Right atrium auricular region (tissue), 2 donors: ENCODE measurements at regions not wholly inside any gene's neighbourhood (a gene's known extent, or its start where the extent isn't known, plus 50 kb on each side); places are given as distances from the start of the nearest gene placed in this dataset.
A peak's percentile ranks its signal among the peaks of the same experiment; 100 is the strongest.

Source experiments
- DNase-seq: peaks from one replicate; pipeline ENCODE4 v3.0.0-alpha.2; 2019; ENCODE audit warnings: low spot score
- H3K27ac ChIP-seq, 2 donors: fragments of 200-600 bp; sonication (generic); 1 replicate in 1 of 2; 2 replicates in 1 of 2; pipeline ENCODE4 v1.5.1; 2016 to 2019
- H3K27me3 ChIP-seq, 2 donors: fragments of 200-600 bp; sonication (generic); one replicate each; pipeline versions ENCODE4 v1.5.1 to v1.6.0; 2017 to 2019
- H3K36me3 ChIP-seq: fragments of 200-600 bp; sonication (generic); one replicate; pipeline ENCODE4 v1.5.1; 2016
- H3K4me1 ChIP-seq, 2 donors: fragments of 200-600 bp; sonication (generic); one replicate each; pipeline versions ENCODE4 v1.5.1 to v1.6.0; 2017 to 2019
- H3K4me3 ChIP-seq, 2 donors: fragments of 200-600 bp; sonication (generic); 1 replicate in 1 of 2; 2 replicates in 1 of 2; pipeline ENCODE4 v1.5.1; 2017 to 2019; ENCODE audit warnings: mild to moderate bottlenecking in 1 of 2, moderate library complexity in 1 of 2
- H3K9me3 ChIP-seq, 2 donors: fragments of 200-600 bp; sonication (generic); one replicate each; pipeline ENCODE4 v1.5.1; 2019
- CTCF ChIP-seq, 2 donors: fragments of 200-600 bp; sonication (generic); IDR thresholded peaks; one replicate each; pipeline ENCODE4 v1.5.1; 2019; ENCODE audit warnings: antibody characterized with exemption in 2 of 2

GRCh38 chr5:82863266-82863665 is 213.9 kb downstream of the TMEM167A start:
- DNase-seq = peak; percentile 62
- Histone ChIP-seq H3K36me3 (no peaks in the 10 kb centered on the region), H3K4me1 (peaks cover 0 to 8% of the 10 kb centered on the region in 2 donors), H3K9me3 (no peaks in the 10 kb centered on the region), H3K27me3 (no peaks in the 10 kb centered on the region), H3K27ac (no peak overlapping the region), H3K4me3 (no peak overlapping the region)
- TF ChIP-seq CTCF (IDR thresholded peaks at IDR 0.05) = no peak

- H3K9me3 ChIP-seq = no peaks in the 10 kb centered on the region
- H3K27me3 ChIP-seq = no peaks in the 10 kb centered on the region
- H3K36me3 ChIP-seq = no peaks in the 10 kb centered on the region
- no peak for DNase-seq
- no peak for TF ChIP-seq CTCF (IDR thresholded peaks at IDR 0.05)
- peaks cover 0 to 8% of the 10 kb centered on the region in 2 donors for H3K4me1 ChIP-seq
- H3K27ac ChIP-seq = no peak overlapping the region
- H3K4me3 ChIP-seq = no peak overlapping the region
These were observed 214.5 kb downstream of the TMEM167A start for GRCh38 chr5:82862711-82863110.

GRCh38 chr5:82862261-82862660 is 214.9 kb downstream of the TMEM167A start:
- peaks cover 0 to 8% of the 10 kb centered on the region in 2 donors for H3K4me1 ChIP-seq

GRCh38 chr5:82861701-82862100 is 215.5 kb downstream of the TMEM167A start:
- Histone ChIP-seq H3K27me3 (no peaks in the 10 kb centered on the region), H3K27ac (no peak overlapping the region), H3K9me3 (no peaks in the 10 kb centered on the region), H3K36me3 (no peaks in the 10 kb centered on the region), H3K4me1 (peaks cover 0 to 8% of the 10 kb centered on the region in 2 donors), H3K4me3 (no peak overlapping the region)
- no peak for TF ChIP-seq CTCF (IDR thresholded peaks at IDR 0.05)
- peak; percentile 77 for DNase-seq

More at GRCh38 chr5:82862261-82862660, 214.9 kb downstream of the TMEM167A start:
- Histone ChIP-seq H3K27ac (no peak overlapping the region), H3K9me3 (no peaks in the 10 kb centered on the region), H3K27me3 (no peaks in the 10 kb centered on the region), H3K36me3 (no peaks in the 10 kb centered on the region), H3K4me3 (no peak overlapping the region)
- TF ChIP-seq CTCF (IDR thresholded peaks at IDR 0.05) = no peak
- DNase-seq = no peak

GRCh38 chr5:82859451-82860140 is 217.6 kb downstream of the TMEM167A start:
- Histone ChIP-seq H3K27ac (no peak overlapping the region), H3K36me3 (no peaks in the 10 kb centered on the region), H3K9me3 (no peaks in the 10 kb centered on the region), H3K27me3 (no peaks in the 10 kb centered on the region), H3K4me1 (peaks cover 0 to 8% of the 10 kb centered on the region in 2 donors), H3K4me3 (no peak overlapping the region)
- no peak for DNase-seq
- no peak for TF ChIP-seq CTCF (IDR thresholded peaks at IDR 0.05)
